Kidney capillary endothelial cell (primary cell): ENCODE measurements at regions not wholly inside any gene's neighbourhood (a gene's known extent, or its start where the extent isn't known, plus 50 kb on each side); places are given as distances from the start of the nearest gene placed in this dataset.

Experiments used
- DNase-seq: peaks from one replicate; pipeline ENCODE4 v3.0.0-alpha.2; 2018; ENCODE audit warnings: low spot score

DNA sequence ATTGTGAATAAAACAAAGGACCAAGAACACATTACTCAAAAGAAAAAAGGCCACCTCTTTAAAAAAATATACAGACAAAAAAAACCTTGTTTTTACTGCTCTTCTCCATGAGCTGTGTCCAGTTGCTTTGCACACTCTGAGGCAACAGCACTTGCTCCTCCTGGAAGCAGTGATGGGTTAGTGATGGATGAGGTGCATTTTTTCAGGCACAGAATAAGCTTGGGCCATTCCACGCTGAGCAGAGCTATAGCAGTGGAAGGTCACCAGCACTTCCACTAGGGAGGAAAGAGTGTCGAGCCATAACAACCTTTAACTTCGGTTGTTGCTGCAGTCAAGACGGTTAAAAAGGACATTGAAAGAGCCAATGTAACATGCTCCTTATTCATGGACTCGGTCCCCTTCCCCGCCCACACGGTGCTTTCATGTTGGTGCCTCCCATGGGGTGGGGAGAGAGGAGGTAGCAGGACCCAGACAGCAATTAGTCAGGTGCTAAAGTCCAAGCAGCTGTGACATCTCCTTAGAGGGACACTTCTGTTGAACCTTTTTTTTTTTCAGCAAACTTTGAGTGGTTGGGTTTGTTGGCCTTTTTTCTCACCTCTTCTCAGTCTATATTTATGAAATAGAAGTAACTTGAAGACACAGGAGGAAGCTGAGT, 136.5 kb upstream of the ADARB2 start:
- no peak for DNase-seq

DNA sequence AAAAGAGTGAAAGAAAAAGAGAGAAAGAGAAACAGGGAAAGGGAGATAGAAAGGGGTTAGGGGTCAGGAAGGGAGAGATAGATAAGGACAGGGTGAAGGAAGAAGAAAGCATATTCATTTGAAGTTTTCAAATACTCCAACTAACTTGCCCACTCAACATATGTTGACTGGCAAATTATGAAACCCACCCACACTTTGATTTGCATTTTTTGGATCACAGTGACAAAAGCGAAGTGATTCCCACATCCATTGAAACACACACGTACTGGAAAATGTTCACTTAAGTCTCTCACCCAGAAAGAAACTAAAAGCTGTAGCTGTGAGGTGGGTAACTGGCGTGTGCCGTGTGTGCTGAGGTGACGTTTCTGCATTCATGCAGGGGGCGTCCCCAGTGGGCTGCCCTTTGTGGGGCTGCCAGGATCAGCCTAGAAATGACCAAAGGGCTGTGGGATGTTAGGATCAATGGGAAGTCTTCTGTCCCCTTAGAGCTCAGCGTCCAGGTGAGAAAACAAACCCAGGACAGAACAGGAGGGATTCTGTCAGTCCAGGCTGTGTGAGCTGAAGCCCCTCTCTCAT, 134.9 kb upstream of the ADARB2 start:
- DNase-seq: no peak

DNA sequence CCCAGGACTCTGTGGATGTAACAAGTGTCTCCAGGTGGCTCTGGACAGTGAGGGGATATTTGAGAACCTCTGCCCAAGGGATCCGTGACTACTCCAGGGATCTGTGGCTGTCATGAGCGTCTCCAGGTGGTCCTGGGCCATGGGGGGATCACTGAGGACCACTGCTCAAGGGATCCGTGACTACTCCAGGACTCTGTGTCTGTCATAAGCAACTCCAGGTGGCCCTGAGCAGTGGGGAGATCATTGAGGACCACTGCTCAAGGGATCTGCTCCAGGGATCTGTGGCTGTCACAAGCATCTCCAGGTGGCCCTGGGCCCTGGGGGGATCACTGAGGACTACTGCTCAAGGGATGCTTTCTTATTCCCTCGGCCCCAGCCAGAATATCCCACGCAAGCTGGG, 133.2 kb upstream of the ADARB2 start:
- no peak for DNase-seq

DNA sequence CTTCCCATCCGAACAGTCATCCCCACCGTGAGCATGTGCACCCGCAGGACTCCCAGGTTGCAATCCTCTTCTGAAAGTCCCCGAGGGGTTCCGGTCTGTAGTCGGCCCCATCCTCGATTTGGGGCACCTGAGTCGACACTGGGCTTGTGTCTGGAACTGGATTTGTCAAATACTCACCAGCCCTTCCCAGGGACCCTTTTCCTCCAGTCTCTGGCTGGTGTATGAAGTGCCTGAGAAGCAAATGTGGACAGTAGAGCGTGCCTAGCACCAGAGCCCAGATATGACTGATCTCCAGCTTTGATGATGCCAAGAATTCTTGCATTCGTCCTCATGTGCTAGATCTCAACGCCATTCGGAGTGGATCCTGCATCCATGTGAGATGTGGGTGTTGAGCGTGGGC, 132.5 kb upstream of the ADARB2 start:
- DNase-seq: no peak

DNA sequence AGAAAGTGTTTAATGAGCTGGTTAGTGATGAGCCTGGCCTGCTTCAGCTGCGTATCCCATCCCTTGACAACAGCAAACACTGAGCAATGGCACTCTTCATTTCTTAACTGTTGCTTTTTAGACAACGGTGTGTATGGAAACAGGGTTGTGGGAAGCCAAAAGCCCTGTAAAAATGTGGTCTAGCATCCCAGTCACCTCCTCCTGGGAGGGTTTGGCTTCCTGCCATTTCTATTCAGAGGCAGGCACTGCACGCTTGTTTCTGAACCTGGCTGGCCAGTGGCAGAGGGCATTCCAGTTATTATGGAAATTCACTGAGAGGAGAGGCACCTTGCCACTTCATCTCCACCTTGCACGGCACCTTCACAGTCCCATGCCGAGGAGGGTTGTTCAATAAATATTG, 123.0 kb upstream of the ADARB2 start:
- no peak for DNase-seq

DNA sequence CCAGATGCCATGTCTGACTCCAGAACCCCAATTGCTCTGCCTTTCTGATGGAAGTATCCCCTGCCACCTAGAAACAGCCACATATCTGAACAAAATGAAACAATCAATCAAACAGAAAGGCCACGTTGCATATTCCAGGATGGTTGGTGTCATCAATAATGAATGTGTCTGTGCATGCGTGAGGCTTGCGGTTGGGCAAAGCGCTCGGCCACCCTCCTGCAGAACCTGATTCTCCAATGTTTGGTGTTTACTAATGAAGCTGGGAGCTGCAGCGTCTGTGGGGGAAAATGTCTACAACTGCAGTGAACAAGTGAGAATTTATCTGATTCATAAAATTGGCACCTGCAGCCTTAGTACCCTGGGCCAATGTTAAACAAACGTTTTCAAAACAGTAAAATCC, 121.2 kb upstream of the ADARB2 start:
- DNase-seq: no peak

DNA sequence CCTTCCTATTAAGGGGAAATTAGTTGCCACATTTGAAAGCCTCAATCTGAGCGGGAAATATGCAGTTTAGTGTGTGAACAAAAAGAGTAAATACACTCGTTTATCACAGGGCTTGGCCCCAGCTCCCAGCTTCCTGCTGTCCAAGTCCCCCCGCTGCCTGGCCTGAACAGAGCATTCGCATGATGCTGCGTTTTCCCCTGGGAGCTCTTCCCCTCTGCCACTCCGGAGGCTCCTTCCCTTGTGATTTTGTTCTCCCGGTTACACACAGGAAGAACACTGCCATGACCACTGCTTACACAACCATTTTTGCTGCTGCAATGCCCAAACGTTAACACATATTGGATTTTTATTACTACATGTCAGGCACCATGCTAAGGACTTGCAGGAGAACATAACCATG, 120.7 kb upstream of the ADARB2 start:
- no peak for DNase-seq

DNA sequence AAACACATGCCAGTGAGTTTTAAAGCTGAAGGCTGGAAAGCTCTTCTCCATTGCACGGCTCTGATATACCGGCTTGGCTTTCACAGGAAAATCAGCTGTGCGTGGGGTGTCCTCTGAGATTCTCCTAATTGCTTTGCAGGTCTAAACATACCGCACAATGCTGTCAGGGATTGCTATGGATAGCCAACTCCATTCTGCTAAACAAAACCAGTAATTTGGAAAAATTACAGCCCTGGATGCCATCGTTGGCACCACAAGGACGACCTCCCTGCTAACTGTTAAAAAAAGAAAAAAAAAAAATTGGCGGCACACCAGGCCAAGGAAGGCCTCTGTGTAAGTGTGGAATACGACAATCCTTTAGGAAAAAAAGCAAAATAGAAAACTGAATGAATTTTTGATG, 118.6 kb upstream of the ADARB2 start:
- DNase-seq: no peak

DNA sequence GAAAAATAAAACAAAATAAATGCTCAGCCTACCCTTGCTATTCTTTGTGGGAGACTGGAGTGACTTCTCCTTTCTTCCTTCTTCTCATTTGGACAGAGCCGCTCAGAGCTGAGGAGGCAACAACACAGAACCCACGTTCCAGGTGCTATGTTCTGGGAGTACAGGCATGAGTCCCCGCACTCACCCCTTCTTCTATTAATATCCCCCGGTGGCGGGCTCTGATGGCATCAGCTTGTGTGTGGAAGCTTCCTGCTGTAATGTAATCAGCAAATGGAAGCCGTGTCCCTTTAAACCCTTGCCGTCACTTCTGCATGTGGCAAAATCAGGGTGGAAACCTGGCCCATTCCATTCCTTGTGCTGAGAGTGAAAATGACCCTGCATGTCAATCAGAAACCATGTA, 116.9 kb upstream of the ADARB2 start:
- DNase-seq: no peak

DNA sequence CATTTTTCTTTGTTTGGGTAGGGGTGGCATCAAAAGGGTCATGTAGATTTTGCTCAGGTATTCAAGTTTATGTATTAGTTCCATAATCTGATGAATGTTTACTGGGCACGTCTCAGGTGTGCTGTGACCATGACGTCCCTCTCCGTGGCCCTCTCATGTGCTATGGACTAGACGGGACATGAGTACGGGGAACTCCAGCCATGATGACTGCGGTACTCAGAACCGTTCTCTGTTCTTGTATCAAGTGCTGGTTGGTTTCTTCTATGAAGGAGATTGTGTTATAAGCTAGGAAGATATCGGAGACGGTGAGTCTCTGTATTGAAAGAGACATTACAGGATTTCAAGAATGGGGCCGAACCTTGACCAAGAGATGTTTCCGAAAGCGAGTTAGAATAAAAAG, 116.5 kb upstream of the ADARB2 start:
- no peak for DNase-seq

DNA sequence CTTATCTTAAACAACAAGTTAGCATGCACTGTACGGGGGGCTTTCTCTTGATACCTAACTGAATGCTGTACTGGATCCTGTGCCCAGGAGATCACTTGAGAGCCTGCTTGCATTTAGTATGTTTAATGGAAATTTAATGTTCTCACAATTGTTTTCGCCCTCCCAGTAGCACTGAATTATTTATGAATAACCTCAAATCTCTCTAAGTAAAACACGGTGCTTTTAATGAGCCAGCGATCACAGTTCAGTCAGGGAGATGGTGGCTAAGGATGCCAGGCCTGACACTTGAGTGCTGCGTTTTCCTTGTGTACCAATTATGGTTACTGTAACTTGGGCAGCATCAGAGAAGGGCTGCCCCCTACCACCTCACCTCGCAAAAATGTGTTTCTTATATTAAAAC, 115.5 kb upstream of the ADARB2 start:
- no peak for DNase-seq

DNA sequence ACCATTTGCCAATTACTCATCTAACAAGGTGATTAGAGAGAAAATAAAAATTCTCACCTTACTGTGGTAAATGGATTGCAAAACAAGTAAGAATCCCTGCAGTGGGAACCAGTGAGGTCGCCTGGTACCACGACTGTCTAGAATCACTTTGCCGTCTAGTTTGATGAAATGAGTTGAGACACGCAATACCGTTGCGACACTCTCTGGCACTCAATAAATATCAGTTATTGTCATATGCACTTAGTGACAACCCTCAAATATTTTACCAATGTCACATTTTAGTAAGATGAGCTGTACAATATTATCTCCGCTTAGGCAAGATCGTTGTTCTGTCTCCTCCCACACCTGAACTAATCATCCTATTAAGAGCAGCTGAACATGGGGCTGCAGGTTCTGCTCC, 114.4 kb upstream of the ADARB2 start:
- DNase-seq: no peak

DNA sequence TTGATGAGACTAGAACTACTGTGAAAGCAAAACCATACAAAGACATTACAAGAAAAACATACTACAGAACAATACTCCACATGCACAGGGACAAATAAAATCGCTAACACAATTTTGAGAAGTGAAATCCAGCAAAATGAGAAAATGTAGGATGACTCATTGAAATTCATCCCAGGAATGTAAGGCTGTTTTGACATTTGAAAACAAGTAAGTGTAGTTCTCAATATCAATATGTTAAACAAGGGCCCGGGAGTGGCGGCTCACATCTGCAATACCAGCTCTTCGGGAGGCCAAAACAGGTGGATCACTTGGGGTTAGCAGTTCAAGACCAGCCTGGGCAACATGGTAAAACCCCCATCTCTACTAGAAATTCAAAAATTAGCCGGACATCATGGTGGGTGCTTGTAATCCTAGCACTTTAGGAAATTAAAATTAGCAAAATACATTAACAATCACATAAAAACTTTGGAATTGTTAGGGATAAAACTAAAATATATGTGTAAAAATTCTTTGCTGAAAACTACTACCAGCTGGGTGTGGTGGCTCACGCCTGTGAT, 113.7 kb upstream of the ADARB2 start:
- DNase-seq: no peak

DNA sequence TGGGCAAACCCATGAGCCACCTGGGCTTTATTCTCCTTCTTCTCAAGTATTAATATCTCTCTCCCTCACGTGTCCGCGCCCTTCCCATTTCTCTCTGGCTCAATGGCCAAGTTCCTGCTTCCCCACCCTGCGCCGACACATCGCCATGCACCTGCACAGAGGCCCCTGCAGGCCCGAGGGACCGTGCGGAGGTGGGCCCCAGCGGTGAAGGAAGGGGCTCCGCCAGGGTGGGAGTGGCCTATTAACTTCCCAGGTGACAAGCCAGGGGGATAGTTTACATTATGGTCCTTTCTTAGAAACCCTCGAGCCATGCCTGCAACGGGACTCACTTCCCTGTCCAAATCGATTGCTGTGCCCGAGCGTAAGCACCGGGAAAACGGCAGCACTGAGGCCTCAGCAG, 110.0 kb upstream of the ADARB2 start:
- DNase-seq: no peak

DNA sequence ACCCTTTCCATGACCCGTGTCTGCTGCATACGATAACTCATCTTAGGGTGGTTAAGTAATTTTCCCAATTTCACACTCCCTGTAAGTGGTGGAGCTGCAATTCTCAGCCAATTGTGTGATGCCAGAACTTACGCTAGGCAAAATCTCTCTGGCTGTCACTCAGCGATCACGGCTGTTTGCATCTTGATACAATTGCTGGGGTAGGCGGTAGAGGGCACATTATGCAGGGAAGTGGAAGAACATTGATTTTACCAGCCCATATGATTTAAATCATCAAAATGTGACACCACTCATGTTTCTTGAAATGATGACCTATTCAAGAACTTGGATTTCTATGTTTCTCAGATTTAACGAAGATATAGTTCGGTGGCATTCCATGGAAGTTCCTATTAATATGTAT, 108.7 kb upstream of the ADARB2 start:
- DNase-seq: no peak

DNA sequence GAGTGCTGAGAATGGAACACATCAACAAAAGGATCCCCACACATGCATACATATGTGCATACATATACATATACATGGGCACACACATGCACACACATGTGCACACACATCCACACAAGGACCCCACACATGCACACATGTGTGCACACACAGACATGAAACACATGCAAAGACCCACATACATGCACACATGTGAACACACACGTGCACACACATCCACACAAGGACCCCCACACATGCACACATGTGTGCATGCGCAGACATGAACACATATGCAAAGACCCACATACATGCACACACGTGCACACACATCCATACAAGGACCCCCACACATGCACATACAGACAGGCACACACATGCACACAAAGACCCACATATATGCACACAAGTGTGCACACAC, 104.4 kb upstream of the ADARB2 start:
- no peak for DNase-seq

DNA sequence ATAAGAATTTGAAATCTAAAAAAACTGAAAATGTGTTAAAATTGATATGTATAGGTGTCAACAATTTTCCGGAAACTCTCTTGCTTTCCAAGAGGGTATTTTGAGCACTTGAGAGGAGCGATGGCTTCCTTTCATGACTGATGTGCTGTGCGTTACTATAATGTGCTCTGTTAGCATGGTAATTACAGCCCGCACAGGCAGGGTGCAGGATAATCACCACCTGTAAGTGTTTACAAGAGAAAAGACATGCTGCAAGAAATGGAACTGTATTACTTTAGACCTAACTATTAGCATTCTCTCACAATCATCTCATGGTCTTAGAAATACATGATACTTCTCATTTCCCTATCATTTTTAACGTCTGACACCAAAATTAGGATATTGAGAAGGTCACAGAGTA, 92.4 kb upstream of the ADARB2 start:
- DNase-seq: no peak

DNA sequence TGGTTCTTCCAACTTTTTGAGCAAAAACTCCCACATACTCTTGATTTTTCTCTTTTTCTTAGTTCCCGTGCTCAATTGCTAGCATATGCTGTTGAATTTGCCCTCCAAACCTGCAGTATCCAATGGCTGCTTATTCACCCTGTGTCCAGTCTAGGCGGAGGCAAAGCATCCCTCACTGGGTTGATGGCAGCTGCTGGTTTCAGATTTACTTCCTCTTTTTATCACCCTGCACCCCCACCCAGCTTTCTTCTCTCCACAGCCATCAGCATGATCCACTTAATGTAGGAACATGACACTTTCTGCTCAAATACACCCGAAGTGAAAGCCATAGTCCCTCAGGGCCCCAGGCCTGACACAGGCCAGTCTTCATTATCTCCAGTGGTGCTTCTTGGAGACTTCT, 87.6 kb upstream of the ADARB2 start:
- DNase-seq: no peak

DNA sequence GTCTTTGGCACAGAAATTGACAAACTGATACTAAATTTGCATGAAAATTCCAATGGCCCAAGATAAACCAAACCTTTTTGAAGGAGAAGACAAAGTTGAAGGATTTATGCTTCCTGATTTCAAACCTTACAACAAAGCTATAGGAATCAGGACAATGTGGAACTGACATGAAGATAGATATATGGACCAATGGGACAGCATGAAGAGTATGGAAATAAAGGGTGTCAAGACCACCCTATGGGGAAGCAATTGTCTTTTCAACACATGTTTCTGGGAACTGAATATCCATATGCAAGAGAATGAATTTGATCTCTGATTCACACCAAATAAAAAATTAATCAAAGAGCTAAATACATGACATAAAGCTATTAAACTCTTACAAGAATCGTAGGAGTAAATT, 77.2 kb upstream of the ADARB2 start:
- no peak for DNase-seq

DNA sequence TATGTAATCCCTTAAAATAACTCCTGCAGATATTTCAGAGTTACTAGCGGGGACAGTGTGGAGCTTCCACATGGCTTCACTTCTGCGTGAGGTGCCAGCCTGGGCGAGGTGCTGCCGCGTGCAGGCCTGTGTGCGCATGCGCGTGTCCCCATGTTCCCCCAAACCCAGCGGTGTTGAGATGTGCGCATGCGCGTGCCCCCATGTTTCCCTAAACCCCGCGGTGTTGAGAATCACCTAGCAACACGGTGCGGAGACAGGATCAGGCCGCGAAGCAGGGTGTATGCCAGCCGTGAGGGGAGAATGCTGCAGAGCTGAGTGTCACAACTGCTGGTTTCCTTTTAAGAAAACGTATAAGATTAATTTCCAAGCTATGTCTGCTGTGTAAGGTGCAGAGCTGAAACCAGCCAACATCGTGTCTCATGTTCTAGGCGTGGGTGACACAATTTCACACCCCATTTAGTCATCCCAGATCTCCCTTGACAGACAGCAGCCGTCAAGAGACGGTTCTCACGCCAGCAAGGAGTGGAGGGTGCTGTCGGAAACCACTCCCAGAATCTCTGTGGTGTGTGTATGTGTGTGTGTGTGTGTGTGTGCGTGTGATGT, 71.9 kb upstream of the ADARB2 start:
- no peak for DNase-seq

DNA sequence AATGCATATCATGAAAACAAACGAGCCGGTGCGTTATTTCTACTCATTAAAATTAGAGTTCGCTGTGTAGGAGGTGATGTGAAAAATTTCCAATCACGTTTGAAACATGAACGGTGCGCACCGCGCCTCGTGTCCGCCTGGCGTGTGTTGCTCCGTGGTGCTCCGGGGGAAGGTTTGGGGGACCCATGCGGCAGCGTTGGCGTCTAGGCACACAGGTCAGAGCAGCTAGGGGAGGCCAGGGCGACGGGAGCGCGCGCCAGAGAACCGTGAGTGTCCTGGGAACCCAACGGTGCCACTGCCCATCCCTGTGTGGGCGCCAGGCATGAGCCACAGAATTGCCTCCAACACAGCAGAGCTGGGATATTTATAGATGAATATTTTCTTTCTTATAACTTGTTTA, 70.6 kb upstream of the ADARB2 start:
- DNase-seq: no peak

DNA sequence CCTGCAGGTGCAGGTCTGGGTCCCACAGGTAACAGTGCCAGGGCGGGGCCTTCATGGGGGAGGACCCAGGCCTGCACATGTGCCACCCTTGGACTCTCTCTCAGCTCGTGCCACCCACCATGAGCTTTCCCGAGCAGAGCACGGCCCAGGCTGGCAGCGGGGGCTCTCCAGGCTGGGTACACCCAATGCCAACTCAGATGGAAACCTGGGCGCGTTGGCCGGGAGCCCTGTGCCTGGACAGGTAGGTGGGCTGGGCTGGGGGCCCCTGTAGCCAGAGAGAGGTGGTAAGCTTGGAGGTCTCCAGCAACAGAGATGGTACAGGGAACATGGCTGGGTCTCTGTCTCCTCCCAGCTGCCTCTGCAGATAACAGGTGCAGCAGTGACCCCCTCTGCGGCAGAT, 69.9 kb upstream of the ADARB2 start:
- no peak for DNase-seq

DNA sequence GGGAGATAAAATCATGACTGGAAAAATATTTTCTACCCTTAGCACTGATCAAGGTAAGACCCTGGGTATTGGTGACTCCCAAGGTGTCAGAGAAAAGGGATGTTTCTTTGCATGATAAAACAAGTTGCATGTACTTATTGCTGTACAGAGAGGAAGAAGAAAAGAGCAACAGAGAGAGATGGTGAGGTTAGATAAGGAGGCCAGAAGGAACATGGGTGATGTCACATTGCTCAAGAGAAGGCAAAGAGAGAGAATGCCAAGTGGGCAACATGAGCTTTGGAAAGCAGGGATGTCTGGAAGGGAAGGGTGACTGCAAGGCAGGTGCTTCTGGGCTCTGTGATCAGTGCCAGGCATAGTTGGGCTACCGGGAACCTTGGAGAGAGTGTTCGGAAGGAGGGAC, 65.1 kb upstream of the ADARB2 start:
- DNase-seq: no peak

DNA sequence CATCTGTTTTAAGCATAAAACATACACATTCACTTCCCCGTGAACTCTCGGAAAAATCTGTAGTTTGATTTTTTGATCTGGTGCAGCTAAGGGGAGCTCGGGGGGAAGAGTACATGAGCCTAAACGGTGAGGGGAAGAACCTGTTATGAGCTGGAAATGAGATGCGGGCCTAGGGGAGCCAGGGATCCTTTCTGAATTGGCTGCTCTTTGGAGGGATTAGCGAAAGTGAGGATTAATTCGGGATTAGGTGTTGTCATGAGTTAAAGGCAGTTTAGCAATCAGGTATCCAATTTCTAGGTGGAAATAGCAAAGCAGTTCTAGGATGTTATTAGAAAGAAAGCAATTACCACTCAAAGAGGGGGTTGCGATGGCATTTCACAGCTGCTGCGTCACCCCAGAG, 51.1 kb upstream of the ADARB2 start:
- DNase-seq: no peak
